ENCODE measurements at regions not wholly inside any gene's neighbourhood (a gene's known extent, or its start where the extent isn't known, plus 50 kb on each side); places are given as distances from the start of the nearest gene placed in this dataset.

DNA sequence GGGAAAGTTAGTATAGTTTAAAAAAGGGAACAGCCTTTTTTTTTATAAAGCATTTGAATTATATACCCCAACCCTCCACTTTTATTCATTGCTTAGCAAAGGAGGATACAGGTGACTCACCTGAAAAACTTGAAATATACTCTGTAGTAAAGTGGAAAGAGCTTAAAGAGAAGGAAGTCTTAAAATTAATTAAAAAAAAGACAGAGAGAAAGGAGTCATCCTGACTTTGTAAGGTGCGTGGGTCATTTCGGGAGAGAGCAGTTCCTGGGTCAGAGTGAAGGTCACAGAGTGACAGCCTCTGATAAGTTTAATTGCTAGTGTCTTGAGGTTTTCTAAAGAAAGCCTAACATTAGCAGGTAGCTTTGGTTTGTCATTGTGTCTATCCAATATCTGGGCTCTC lies 310.3 kb downstream of the KLF5 start:
- TF ChIP-seq, protein P1, sequence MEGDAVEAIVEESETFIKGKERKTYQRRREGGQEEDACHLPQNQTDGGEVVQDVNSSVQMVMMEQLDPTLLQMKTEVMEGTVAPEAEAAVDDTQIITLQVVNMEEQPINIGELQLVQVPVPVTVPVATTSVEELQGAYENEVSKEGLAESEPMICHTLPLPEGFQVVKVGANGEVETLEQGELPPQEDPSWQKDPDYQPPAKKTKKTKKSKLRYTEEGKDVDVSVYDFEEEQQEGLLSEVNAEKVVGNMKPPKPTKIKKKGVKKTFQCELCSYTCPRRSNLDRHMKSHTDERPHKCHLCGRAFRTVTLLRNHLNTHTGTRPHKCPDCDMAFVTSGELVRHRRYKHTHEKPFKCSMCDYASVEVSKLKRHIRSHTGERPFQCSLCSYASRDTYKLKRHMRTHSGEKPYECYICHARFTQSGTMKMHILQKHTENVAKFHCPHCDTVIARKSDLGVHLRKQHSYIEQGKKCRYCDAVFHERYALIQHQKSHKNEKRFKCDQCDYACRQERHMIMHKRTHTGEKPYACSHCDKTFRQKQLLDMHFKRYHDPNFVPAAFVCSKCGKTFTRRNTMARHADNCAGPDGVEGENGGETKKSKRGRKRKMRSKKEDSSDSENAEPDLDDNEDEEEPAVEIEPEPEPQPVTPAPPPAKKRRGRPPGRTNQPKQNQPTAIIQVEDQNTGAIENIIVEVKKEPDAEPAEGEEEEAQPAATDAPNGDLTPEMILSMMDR (IDR thresholded peaks at IDR 0.05), result no peak
- TF ChIP-seq POLR2AphosphoS5 (IDR thresholded peaks at IDR 0.05; ENCODE audit: low read depth, low read length) (no peak), SIN3A (IDR thresholded peaks at IDR 0.05; ENCODE audit: borderline replicate concordance, insufficient read depth, low read depth, low read length) (no peak)
